Esophagus muscularis mucosa (tissue), 4 donors: ENCODE measurements at regions not wholly inside any gene's neighbourhood (a gene's known extent, or its start where the extent isn't known, plus 50 kb on each side); places are given as distances from the start of the nearest gene placed in this dataset.

Experiments
- EP300 ChIP-seq: sonication (generic); formaldehyde crosslinking; IDR thresholded peaks from one replicate; pipeline ENCODE4 v1.6.1; 2017; ENCODE audit warnings: antibody characterized with exemption
- POLR2A ChIP-seq: fragments of 450-650 bp; IDR thresholded peaks from one replicate; pipeline ENCODE4 v1.6.1; 2017; ENCODE audit warnings: antibody characterized with exemption, moderate library complexity, mild to moderate bottlenecking, low read depth
- POLR2AphosphoS5 ChIP-seq, 2 donors: sonication (generic); formaldehyde crosslinking; IDR thresholded peaks; one replicate each; pipeline ENCODE4 v1.6.1; 2017; ENCODE audit warnings: antibody characterized with exemption in 2 of 2
- TF ChIP-seq, protein P1 (sequence below), 3 experiments: fragments of 200-600 bp in 2 of 3; fragments of 450-650 bp in 1 of 3; sonication (generic) in 2 of 3; IDR thresholded peaks; one replicate each; pipeline ENCODE4 v1.5.1; 2017 to 2019; ENCODE audit warnings: antibody characterized with exemption in 3 of 3, mild to moderate bottlenecking in 2 of 3, moderate library complexity in 1 of 3

DNA sequence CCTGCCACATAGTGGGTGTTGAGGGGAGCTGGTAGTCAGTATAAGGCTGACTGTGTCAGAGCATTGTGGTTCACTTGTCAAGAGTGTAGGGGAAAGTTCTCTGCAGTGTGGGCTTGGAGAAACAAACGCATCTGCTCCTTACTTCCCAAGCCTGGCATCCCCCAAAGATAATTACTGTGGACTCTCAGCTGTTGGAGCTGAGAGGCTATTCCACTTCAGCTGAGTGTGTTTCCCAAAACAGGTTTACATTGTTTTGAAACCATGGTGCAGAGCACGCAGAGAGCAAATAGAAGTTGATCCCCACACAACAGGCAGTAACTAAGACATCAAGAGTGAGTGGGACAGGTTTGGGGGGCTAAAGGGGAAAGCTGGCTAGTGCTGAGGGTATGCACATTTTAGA, 181.0 kb upstream of the EOLA2 start:
- TF ChIP-seq EP300 (no peak), POLR2AphosphoS5 (IDR thresholded peaks at IDR 0.05) (no peak), POLR2A (no peak)
- TF ChIP-seq, protein P1, sequence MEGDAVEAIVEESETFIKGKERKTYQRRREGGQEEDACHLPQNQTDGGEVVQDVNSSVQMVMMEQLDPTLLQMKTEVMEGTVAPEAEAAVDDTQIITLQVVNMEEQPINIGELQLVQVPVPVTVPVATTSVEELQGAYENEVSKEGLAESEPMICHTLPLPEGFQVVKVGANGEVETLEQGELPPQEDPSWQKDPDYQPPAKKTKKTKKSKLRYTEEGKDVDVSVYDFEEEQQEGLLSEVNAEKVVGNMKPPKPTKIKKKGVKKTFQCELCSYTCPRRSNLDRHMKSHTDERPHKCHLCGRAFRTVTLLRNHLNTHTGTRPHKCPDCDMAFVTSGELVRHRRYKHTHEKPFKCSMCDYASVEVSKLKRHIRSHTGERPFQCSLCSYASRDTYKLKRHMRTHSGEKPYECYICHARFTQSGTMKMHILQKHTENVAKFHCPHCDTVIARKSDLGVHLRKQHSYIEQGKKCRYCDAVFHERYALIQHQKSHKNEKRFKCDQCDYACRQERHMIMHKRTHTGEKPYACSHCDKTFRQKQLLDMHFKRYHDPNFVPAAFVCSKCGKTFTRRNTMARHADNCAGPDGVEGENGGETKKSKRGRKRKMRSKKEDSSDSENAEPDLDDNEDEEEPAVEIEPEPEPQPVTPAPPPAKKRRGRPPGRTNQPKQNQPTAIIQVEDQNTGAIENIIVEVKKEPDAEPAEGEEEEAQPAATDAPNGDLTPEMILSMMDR (IDR thresholded peaks at IDR 0.05): no peak
